ENCODE measurements at regions not wholly inside any gene's neighbourhood (a gene's known extent, or its start where the extent isn't known, plus 50 kb on each side); places are given as distances from the start of the nearest gene placed in this dataset.

DNA sequence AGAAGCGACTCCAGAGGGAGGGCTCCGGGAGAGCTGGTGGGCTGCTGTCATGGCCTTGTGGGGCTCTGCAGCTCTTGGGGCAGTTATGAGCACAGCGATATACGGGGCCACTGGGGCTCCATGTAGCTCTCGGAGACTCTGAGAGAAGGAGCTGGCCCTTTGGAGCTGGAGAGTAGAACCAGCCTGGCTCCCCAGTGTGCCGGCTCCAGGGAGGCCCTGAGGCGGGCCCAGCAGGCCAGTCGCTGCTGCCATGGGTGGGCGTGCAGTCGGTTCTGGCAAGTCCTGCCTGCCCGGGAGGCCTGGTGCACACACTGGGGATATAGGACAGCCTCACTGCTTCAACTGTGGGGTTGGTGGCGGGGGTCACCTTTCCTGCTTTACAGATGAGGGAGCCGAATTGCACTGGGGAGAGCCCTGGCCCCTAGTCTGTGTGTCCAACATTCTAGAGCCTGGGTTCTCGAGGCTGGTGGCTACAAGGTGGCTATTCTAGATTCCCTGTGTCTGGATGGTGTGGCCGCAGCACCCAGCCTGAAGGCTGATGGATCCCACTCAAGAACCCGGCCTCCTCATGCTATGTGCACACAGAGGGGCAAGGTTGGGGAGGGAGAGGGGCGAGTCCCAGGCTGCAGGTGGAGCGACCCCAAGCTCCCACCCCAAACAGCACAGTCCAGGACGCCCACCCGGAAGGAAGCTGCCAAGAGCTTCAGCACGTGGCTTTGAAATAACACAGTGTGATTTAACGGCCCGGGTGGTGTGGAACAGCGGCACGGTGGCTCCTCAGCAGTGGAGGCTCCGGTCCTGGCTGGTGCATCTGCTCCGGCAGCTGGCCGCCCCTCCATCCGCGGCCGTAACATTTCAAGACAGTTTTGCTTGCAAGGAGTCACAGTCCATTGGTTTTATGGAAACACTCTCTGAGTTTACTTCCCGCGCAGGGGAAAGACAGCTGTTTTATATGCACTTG is 188.3 kb upstream of the C14orf180 start:
- TF ChIP-seq, protein P1, sequence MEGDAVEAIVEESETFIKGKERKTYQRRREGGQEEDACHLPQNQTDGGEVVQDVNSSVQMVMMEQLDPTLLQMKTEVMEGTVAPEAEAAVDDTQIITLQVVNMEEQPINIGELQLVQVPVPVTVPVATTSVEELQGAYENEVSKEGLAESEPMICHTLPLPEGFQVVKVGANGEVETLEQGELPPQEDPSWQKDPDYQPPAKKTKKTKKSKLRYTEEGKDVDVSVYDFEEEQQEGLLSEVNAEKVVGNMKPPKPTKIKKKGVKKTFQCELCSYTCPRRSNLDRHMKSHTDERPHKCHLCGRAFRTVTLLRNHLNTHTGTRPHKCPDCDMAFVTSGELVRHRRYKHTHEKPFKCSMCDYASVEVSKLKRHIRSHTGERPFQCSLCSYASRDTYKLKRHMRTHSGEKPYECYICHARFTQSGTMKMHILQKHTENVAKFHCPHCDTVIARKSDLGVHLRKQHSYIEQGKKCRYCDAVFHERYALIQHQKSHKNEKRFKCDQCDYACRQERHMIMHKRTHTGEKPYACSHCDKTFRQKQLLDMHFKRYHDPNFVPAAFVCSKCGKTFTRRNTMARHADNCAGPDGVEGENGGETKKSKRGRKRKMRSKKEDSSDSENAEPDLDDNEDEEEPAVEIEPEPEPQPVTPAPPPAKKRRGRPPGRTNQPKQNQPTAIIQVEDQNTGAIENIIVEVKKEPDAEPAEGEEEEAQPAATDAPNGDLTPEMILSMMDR (IDR thresholded peaks at IDR 0.05; ENCODE audit: borderline replicate concordance, insufficient read depth, low read depth, low read length) = no peak
- H3K4me3 ChIP-seq (ENCODE audit: low read depth, low read length) = no peak overlapping the region

DNA sequence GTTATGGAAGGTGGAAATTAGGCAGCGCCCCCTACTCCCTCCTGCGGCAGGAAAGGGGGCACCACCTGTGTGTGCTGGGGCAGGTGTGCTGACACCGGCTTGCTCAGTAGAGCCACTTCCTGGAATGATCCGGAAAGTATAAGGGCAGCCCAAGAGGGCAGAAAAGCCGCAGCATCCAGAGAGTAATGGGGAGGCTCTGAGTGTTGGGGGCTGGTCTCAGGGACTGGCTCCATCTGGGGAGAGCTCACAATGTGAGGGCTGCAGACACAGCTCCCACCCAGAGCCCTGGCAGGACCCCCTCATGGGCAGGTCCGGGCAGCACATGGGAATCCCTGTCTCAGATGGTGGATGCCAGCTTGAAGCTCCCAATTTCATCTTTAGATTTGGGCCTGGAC is 187.6 kb upstream of the C14orf180 start:
- H3K4me3 ChIP-seq (ENCODE audit: low read depth, low read length) = no peak overlapping the region
- TF ChIP-seq, protein P1 (IDR thresholded peaks at IDR 0.05; ENCODE audit: borderline replicate concordance, insufficient read depth, low read depth, low read length) = no peak

DNA sequence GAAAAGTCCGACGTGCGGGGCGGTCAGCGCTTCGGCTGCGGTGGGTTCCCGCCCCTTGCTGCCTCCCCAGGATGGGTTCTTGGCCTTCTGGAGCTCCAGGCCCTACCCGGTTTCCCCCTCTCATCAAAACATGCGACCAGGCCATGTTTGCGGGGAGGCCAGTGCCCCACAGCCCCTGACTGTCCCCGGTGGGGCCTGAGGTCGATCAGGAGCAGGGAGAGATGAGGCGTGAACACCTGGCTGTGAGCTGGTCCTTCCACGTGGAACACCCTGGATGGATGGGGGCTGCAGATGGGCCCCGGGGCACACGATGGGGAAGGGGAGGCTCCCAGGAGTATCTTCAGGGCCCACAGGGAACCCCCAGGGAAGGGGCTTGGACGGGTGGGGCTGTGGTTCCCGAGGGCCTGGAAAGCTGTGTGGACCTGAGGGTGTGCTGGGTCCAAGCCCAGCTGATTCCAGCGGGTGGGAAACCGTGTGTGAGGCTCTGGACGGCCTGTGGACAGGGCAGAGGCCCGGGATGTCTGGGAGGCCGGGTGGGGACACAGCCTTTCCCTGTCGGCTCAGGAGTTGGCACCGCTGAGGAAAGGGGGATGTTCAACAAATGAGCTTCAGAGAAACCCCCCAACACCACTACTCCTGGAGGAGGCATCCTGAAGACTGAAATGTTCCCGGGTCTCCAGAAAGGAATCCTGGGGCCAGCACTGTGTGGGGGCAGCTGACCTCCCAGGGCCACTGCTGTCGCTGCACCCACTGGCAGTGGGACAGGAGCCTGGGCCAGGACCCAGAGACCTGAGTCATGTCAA is 187.0 kb upstream of the C14orf180 start:
- H3K4me3 ChIP-seq (ENCODE audit: low read depth, low read length) = no peak overlapping the region
- TF ChIP-seq, protein P1 (IDR thresholded peaks at IDR 0.05; ENCODE audit: borderline replicate concordance, insufficient read depth, low read depth, low read length) = no peak

DNA sequence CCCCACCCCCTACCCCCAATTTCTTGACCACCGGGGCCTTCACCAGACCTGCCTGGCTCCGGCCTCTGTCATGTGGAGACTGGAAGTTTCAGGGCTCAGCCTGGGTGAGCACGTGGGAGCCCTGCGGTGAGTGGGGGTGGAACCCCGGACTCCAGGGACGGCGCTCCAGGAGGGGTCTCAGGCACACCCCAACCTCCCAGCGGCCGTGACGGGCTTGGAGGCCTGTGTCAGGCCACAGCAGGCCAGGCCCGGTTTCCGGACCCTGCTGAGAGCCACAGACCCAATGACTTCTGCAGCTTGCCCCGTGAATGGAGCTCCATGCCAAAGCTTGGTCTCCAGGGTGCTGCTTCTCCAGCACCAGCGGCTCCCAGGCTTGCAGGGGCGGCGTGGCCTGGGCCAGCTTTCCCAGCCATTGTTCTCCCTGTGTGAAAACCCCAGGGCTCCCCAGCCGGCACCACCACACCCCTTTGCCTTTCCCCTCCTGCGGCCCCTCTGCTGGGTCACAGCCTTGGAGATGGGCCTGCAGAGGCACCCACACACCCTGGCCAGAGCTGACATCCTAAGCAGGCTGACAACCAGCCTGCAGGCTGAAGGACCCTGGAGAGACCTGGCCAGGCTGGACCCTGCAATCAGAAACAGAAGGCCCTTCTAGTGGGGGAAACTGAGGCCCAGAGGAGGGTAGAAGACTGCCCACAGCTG is 186.2 kb upstream of the C14orf180 start:
- TF ChIP-seq, protein P1 (IDR thresholded peaks at IDR 0.05; ENCODE audit: borderline replicate concordance, insufficient read depth, low read depth, low read length) = no peak
- H3K4me3 ChIP-seq (ENCODE audit: low read depth, low read length) = no peak overlapping the region

DNA sequence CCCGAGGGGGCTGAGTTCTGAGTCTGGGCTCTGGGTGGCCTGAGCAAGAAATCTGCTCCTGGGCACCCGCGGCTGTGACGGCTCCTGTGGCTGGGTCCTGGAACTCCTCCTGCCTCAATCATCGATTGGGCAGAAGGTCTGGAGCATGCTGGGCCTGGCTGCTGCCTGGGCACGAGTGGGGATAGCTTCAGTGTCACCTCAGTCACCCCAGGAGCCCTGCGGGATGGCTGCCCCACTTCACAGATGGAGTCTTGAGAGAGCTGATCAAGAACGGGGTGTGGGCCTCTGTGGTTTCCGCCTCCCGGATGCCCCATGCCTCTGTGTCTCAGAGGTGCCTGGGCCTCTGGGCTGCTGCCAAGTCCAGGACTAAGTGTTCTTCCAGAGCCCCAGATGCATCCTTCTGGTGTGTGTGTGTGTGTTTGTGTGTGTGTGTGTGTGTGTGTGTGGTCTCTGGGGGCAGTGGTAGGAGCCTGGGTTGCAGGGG is 185.6 kb upstream of the C14orf180 start:
- TF ChIP-seq, protein P1 (IDR thresholded peaks at IDR 0.05; ENCODE audit: borderline replicate concordance, insufficient read depth, low read depth, low read length) = no peak
- H3K4me3 ChIP-seq (ENCODE audit: low read depth, low read length) = no peak overlapping the region

DNA sequence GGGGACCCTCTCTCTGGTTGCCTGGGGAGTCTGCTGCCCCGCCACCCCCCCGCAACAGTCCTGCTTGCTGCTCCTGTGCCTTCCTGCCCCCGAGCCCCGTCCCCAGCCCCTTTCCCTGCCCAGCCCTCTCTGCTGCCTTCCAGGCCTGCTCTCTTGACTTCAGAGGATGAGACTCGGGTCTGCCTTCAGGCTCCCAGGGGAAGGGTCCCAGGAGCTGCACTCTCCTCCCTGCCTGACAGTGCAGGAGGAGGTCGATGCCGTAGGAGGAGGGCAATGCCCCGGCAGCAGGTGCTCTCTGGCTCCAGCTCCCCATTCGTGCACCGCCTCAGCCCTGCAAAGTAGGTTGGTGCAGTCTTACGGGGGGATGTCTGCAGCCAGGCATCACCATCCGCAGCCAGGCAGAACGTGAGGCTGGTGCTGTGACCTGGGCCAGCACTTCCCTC is 185.1 kb upstream of the C14orf180 start:
- TF ChIP-seq, protein P1 (IDR thresholded peaks at IDR 0.05; ENCODE audit: borderline replicate concordance, insufficient read depth, low read depth, low read length) = no peak
- no peak overlapping the region for H3K4me3 ChIP-seq (ENCODE audit: low read depth, low read length)

All from GM12875 (cell line).